H1 (cell line): ENCODE measurements at regions not wholly inside any gene's neighbourhood (a gene's known extent, or its start where the extent isn't known, plus 50 kb on each side); places are given as distances from the start of the nearest gene placed in this dataset.

Experiments used
- ASH2L ChIP-seq: fragments of 200-600, 300-600 bp; sonication (generic); IDR thresholded peaks from one replicate; pipeline ENCODE4 v1.7.1; 2017; ENCODE audit warnings: low read length
- BRCA1 ChIP-seq: IDR thresholded peaks from 2 replicates; pipeline ENCODE4 v1.6.1; 2012; ENCODE audit warnings: low read depth, low read length, improper control_type of control experiment
- CBX8 ChIP-seq: fragments of 300-800, 300-1000 bp; sonication (generic); IDR thresholded peaks from 2 replicates; pipeline ENCODE4 v1.7.1; 2016; ENCODE audit warnings: low read depth, low read length, borderline replicate concordance
- CHD2 ChIP-seq: IDR thresholded peaks from 2 replicates; pipeline ENCODE4 v1.6.1; 2012; ENCODE audit warnings: low read length, improper control_type of control experiment
- CHD7 ChIP-seq: fragments of 300-600 bp; sonication (generic); IDR thresholded peaks from 2 replicates; pipeline ENCODE4 v1.7.1; 2012; ENCODE audit warnings: low read length, moderate library complexity, mild to moderate bottlenecking, inconsistent platforms; ENCODE audit not compliant: insufficient replicate concordance
- HDAC2 ChIP-seq, 2 experiments: fragments of 300-600 bp in 1 of 2; sonication (generic) in 1 of 2; IDR thresholded peaks; 2 replicates each; pipeline ENCODE4 v1.6.1; 2011 to 2012; ENCODE audit warnings: low read depth in 2 of 2, low read length in 2 of 2, mild to moderate bottlenecking in 2 of 2, moderate library complexity in 2 of 2, borderline replicate concordance in 1 of 2, inconsistent platforms in 1 of 2
- KDM1A ChIP-seq: fragments of 200-600, 300-600 bp; sonication (generic); IDR thresholded peaks from 2 replicates; pipeline ENCODE4 v1.7.1; 2016; ENCODE audit warnings: mild to moderate bottlenecking, low read length, borderline replicate concordance
- RAD21 ChIP-seq, 2 experiments: IDR thresholded peaks in 1 of 2; conservative IDR thresholded peaks in 1 of 2; 2 replicates each; pipeline ENCODE4 v1.6.1; 2011; ENCODE audit warnings: low read depth in 2 of 2, low read length in 2 of 2, improper control_type of control experiment in 1 of 2, inconsistent platforms in 1 of 2, mild to moderate bottlenecking in 1 of 2, moderate library complexity in 1 of 2
- SIX5 ChIP-seq: IDR thresholded peaks from 2 replicates; pipeline ENCODE4 v1.6.1; 2011; ENCODE audit warnings: mild to moderate bottlenecking, low read depth, low read length
- SRF ChIP-seq: IDR thresholded peaks from 2 replicates; pipeline ENCODE4 v1.6.1; 2011; ENCODE audit warnings: mild to moderate bottlenecking, low read depth, low read length, moderate library complexity
- TAF7 ChIP-seq: optimal IDR thresholded peaks from 2 replicates; pipeline ENCODE3; 2011; ENCODE audit warnings: low read depth, mild to moderate bottlenecking, inconsistent platforms, low read length, moderate library complexity, borderline replicate concordance

- TF ChIP-seq CHD7 (no peak), HDAC2 (IDR thresholded peaks at IDR 0.05; ENCODE audit: borderline replicate concordance in 1 of 2, low read depth in 2 of 2, low read length in 2 of 2) (no peak), KDM1A (no peak), SIX5 (no peak), RAD21 (IDR thresholded peaks at IDR 0.05 in 1 of 2, conservative IDR thresholded peaks at IDR 0.05 in 1 of 2; ENCODE audit: low read depth in 2 of 2, low read length in 2 of 2) (no peak), BRCA1 (no peak), CHD2 (no peak), SRF (no peak), TAF7 (no peak), CBX8 (no peak), ASH2L (no peak)
Measured at GRCh38 chr2:239876271-239876947, 148.7 kb downstream of the NDUFA10 start (continued).
